Neural progenitor cell (in vitro differentiated cells): ENCODE measurements at regions not wholly inside any gene's neighbourhood (a gene's known extent, or its start where the extent isn't known, plus 50 kb on each side); places are given as distances from the start of the nearest gene placed in this dataset.

Experiments
- DNase-seq: peaks from one replicate; pipeline ENCODE4 v3.0.0-alpha.2; 2016; ENCODE audit warnings: low spot score
- H2AFZ ChIP-seq: fragments of 200-600 bp; sonication (generic); replicated peaks from 2 replicates; pipeline ENCODE4 v1.6.1; 2016; ENCODE audit warnings: antibody characterized with exemption
- H3F3A ChIP-seq: fragments of 200-600 bp; sonication (generic); 2 replicates; pipeline ENCODE4 v1.6.1; 2016; ENCODE audit warnings: antibody characterized with exemption, low read depth
- H3K27ac ChIP-seq: fragments of 200-600 bp; sonication (generic); 2 replicates; pipeline ENCODE4 v1.5.1; 2016; ENCODE audit warnings: mild to moderate bottlenecking
- H3K27me3 ChIP-seq: fragments of 200-600 bp; sonication (generic); 2 replicates; pipeline ENCODE4 v1.6.1; 2016; ENCODE audit warnings: mild to moderate bottlenecking, moderate library complexity
- H3K36me3 ChIP-seq: fragments of 200-600 bp; sonication (generic); 2 replicates; pipeline ENCODE4 v1.5.1; 2016
- H3K4me1 ChIP-seq: fragments of 200-600 bp; sonication (generic); 2 replicates; pipeline ENCODE4 v1.6.1; 2016; ENCODE audit warnings: mixed run types
- H3K4me2 ChIP-seq: fragments of 200-600 bp; sonication (generic); 2 replicates; pipeline ENCODE4 v1.6.1; 2016
- H3K4me3 ChIP-seq: fragments of 200-600 bp; sonication (generic); 2 replicates; pipeline ENCODE4 v1.5.1; 2016
- H3K79me2 ChIP-seq: fragments of 200-600 bp; sonication (generic); 2 replicates; pipeline ENCODE4 v1.6.1; 2016; ENCODE audit warnings: low read depth
- H3K9ac ChIP-seq: fragments of 200-600 bp; sonication (generic); 2 replicates; pipeline ENCODE4 v1.6.1; 2016
- H3K9me3 ChIP-seq: fragments of 200-600 bp; sonication (generic); 2 replicates; pipeline ENCODE4 v1.5.1; 2016; ENCODE audit warnings: low read depth
- H4K20me1 ChIP-seq: fragments of 200-600 bp; sonication (generic); 2 replicates; pipeline ENCODE4 v1.6.1; 2016; ENCODE audit warnings: low read depth
- H3K27ac Mint-ChIP-seq: 3 replicates; pipeline ENCODE4 v1.8.0; 2021; ENCODE audit warnings: mixed read lengths
- H3K27me3 Mint-ChIP-seq: 2 replicates; pipeline ENCODE4 v1.8.0; 2022; ENCODE audit warnings: low read depth, mild to moderate bottlenecking, inconsistent platforms, moderate library complexity, mixed read lengths; ENCODE audit not compliant: insufficient read depth
- H3K36me3 Mint-ChIP-seq: 3 replicates; pipeline ENCODE4 v1.8.0; 2021; ENCODE audit warnings: mixed read lengths
- H3K4me1 Mint-ChIP-seq: 3 replicates; pipeline ENCODE4 v1.8.0; 2021; ENCODE audit warnings: mixed read lengths
- H3K4me3 Mint-ChIP-seq: 3 replicates; pipeline ENCODE4 v1.8.0; 2021; ENCODE audit warnings: mild to moderate bottlenecking, moderate library complexity, mixed read lengths
- H3K9me3 Mint-ChIP-seq: 3 replicates; pipeline ENCODE4 v1.8.0; 2020; ENCODE audit warnings: mixed read lengths
- CTCF ChIP-seq: fragments of 200-600 bp; sonication (generic); IDR thresholded peaks from 2 replicates; pipeline ENCODE4 v1.5.1; 2017; ENCODE audit warnings: antibody characterized with exemption, mild to moderate bottlenecking
- EZH2 ChIP-seq: fragments of 200-600 bp; sonication (generic); IDR thresholded peaks from 2 replicates; pipeline ENCODE4 v1.6.1; 2017; ENCODE audit warnings: antibody characterized with exemption, mild to moderate bottlenecking, moderate library complexity
- EZH2phosphoT487 ChIP-seq: fragments of 200-600 bp; sonication (generic); IDR thresholded peaks from 2 replicates; pipeline ENCODE4 v1.6.1; 2017; ENCODE audit warnings: antibody characterized with exemption

- no peaks in the 10 kb centered on the region for H3K79me2 ChIP-seq
- H3K9me3 ChIP-seq: no peaks in the 10 kb centered on the region
- DNase-seq: no peak
- H3K36me3 ChIP-seq: no peaks in the 10 kb centered on the region
- H3K27me3 ChIP-seq: no peaks in the 10 kb centered on the region
- H3K9ac ChIP-seq: no peak overlapping the region
- no peaks in the 10 kb centered on the region for H3F3A ChIP-seq
- no peaks in the 10 kb centered on the region for H3K4me1 Mint-ChIP-seq
- peaks cover 2% of the 10 kb centered on the region for H3K27me3 Mint-ChIP-seq
- H2AFZ ChIP-seq: no peak overlapping the region
- H4K20me1 ChIP-seq: no peaks in the 10 kb centered on the region
- no peak overlapping the region for H3K4me3 Mint-ChIP-seq
- H3K9me3 Mint-ChIP-seq: peaks cover 16% of the 10 kb centered on the region
- no peak overlapping the region for H3K27ac ChIP-seq
- peaks cover 5% of the 10 kb centered on the region for H3K4me1 ChIP-seq
- no peak for TF ChIP-seq EZH2phosphoT487
- no peak for TF ChIP-seq CTCF
- no peak for TF ChIP-seq EZH2
- H3K4me3 ChIP-seq: no peak overlapping the region
- no peak overlapping the region for H3K27ac Mint-ChIP-seq
- H3K4me2 ChIP-seq: no peak overlapping the region
- no peaks in the 10 kb centered on the region for H3K36me3 Mint-ChIP-seq
Measured at GRCh38 chr2:16454621-16455020, 211.0 kb downstream of the CYRIA start.

- H3K36me3 ChIP-seq: no peaks in the 10 kb centered on the region
- no peak overlapping the region for H3K4me2 ChIP-seq
- H3K27me3 ChIP-seq: no peaks in the 10 kb centered on the region
- peaks cover 6% of the 10 kb centered on the region for H3K4me1 ChIP-seq
- no peaks in the 10 kb centered on the region for H4K20me1 ChIP-seq
- Mint-ChIP-seq H3K36me3 (no peaks in the 10 kb centered on the region), H3K9me3 (no peaks in the 10 kb centered on the region), H3K27ac (no peak overlapping the region), H3K4me1 (no peaks in the 10 kb centered on the region), H3K27me3 (peaks cover 2% of the 10 kb centered on the region), H3K4me3 (no peak overlapping the region)
- no peaks in the 10 kb centered on the region for H3K9me3 ChIP-seq
- H2AFZ ChIP-seq: no peak overlapping the region
- no peak overlapping the region for H3K4me3 ChIP-seq
- no peak overlapping the region for H3K27ac ChIP-seq
- no peak for DNase-seq
- no peaks in the 10 kb centered on the region for H3K79me2 ChIP-seq
- H3F3A ChIP-seq: no peaks in the 10 kb centered on the region
- no peak overlapping the region for H3K9ac ChIP-seq
- TF ChIP-seq EZH2phosphoT487: no peak
- no peak for TF ChIP-seq CTCF
Measured at GRCh38 chr2:16452123-16452522, 213.5 kb downstream of the CYRIA start.

GRCh38 chr2:16446706-16447105 lies 218.9 kb downstream of the CYRIA start:
- Mint-ChIP-seq H3K27me3 (peaks cover 2% of the 10 kb centered on the region), H3K4me1 (no peaks in the 10 kb centered on the region), H3K4me3 (no peak overlapping the region), H3K27ac (no peak overlapping the region), H3K9me3 (no peaks in the 10 kb centered on the region), H3K36me3 (no peaks in the 10 kb centered on the region)
- H3K27ac ChIP-seq: no peak overlapping the region
- no peak overlapping the region for H3K9ac ChIP-seq
- H3K4me2 ChIP-seq: no peak overlapping the region
- TF ChIP-seq EZH2 (no peak), CTCF (no peak)
- no peaks in the 10 kb centered on the region for H3K36me3 ChIP-seq
- no peaks in the 10 kb centered on the region for H3K9me3 ChIP-seq
- H3K79me2 ChIP-seq: no peaks in the 10 kb centered on the region
- H4K20me1 ChIP-seq: no peaks in the 10 kb centered on the region
- no peak overlapping the region for H2AFZ ChIP-seq
- H3K4me1 ChIP-seq: peaks cover 6% of the 10 kb centered on the region
- DNase-seq: no peak
- no peaks in the 10 kb centered on the region for H3F3A ChIP-seq
- no peak overlapping the region for H3K4me3 ChIP-seq
- H3K27me3 ChIP-seq: no peaks in the 10 kb centered on the region

- Histone ChIP-seq H3K27me3 (no peaks in the 10 kb centered on the region), H2AFZ (no peak overlapping the region), H4K20me1 (no peaks in the 10 kb centered on the region), H3K9ac (no peak overlapping the region), H3K36me3 (no peaks in the 10 kb centered on the region), H3F3A (no peaks in the 10 kb centered on the region), H3K79me2 (no peaks in the 10 kb centered on the region), H3K4me1 (no peaks in the 10 kb centered on the region), H3K27ac (no peak overlapping the region), H3K4me2 (no peak overlapping the region), H3K9me3 (no peaks in the 10 kb centered on the region), H3K4me3 (no peak overlapping the region)
- DNase-seq: no peak
- Mint-ChIP-seq H3K36me3 (no peaks in the 10 kb centered on the region), H3K27me3 (no peaks in the 10 kb centered on the region), H3K9me3 (no peaks in the 10 kb centered on the region), H3K4me3 (no peak overlapping the region), H3K27ac (no peak overlapping the region), H3K4me1 (no peaks in the 10 kb centered on the region)
- TF ChIP-seq CTCF (no peak), EZH2phosphoT487 (no peak), EZH2 (no peak)
Measured at GRCh38 chr2:16442971-16443370, 222.7 kb downstream of the CYRIA start.
